Esophagus muscularis mucosa (tissue), 4 donors: ENCODE measurements at regions not wholly inside any gene's neighbourhood (a gene's known extent, or its start where the extent isn't known, plus 50 kb on each side); places are given as distances from the start of the nearest gene placed in this dataset.

Experiments
- DNase-seq: peaks from one replicate; pipeline ENCODE4 v3.0.0-alpha.2; 2017; ENCODE audit errors: extremely low spot score
- H3K27ac ChIP-seq, 4 donors: fragments of 200-600 bp; sonication (generic); replicated peaks in 1 of 4; 1 replicate in 3 of 4; 2 replicates in 1 of 4; pipeline ENCODE4 v1.5.1; 2016 to 2019; ENCODE audit warnings: mild to moderate bottlenecking in 1 of 4
- H3K27me3 ChIP-seq, 4 donors: fragments of 200-600 bp; sonication (generic); one replicate each; pipeline versions ENCODE4 v1.5.1 to v1.6.0; 2016 to 2019
- H3K36me3 ChIP-seq, 4 donors: fragments of 200-600 bp; sonication (generic); one replicate each; pipeline ENCODE4 v1.5.1; 2016 to 2019
- H3K4me1 ChIP-seq, 4 donors: fragments of 200-600 bp; sonication (generic); one replicate each; pipeline ENCODE4 v1.5.1; 2016 to 2019
- H3K4me3 ChIP-seq, 4 donors: fragments of 200-600 bp; sonication (generic); 1 replicate in 2 of 4; 2 replicates in 2 of 4; pipeline ENCODE4 v1.5.1; 2016 to 2019; ENCODE audit warnings: mild to moderate bottlenecking in 4 of 4, moderate library complexity in 1 of 4
- H3K9me3 ChIP-seq, 4 donors: fragments of 200-600 bp; sonication (generic); 1 replicate in 3 of 4; 2 replicates in 1 of 4; pipeline ENCODE4 v1.5.1; 2016 to 2019
- CTCF ChIP-seq, 3 experiments: fragments of 200-600 bp in 2 of 3; fragments of 450-650 bp in 1 of 3; sonication (generic) in 2 of 3; IDR thresholded peaks; one replicate each; pipeline ENCODE4 v1.5.1; 2017 to 2019; ENCODE audit warnings: antibody characterized with exemption in 3 of 3, mild to moderate bottlenecking in 2 of 3, moderate library complexity in 1 of 3
- EP300 ChIP-seq: sonication (generic); formaldehyde crosslinking; IDR thresholded peaks from one replicate; pipeline ENCODE4 v1.6.1; 2017; ENCODE audit warnings: antibody characterized with exemption
- POLR2A ChIP-seq: fragments of 450-650 bp; IDR thresholded peaks from one replicate; pipeline ENCODE4 v1.6.1; 2017; ENCODE audit warnings: antibody characterized with exemption, moderate library complexity, mild to moderate bottlenecking, low read depth
- POLR2AphosphoS5 ChIP-seq, 2 donors: sonication (generic); formaldehyde crosslinking; IDR thresholded peaks; one replicate each; pipeline ENCODE4 v1.6.1; 2017; ENCODE audit warnings: antibody characterized with exemption in 2 of 2
- WGBS: methylation state at CpG from one replicate; pipeline ENCODE4 v1.1.5; 2018; 5-methylcytosine and 5-hydroxymethylcytosine counted together
- intact Hi-C: fragments of 100-400 bp; cut with DNase I; formaldehyde crosslinking; loops from one replicate; pipeline ENCODE4 v1.15.1; 2023

- H3K27me3 ChIP-seq = no peaks in the 10 kb centered on the region
- 92% methylated on average over 1 of the region's 1 CpG for WGBS
- intact Hi-C loops = loop anchor here (10.0 kb wide), 1 partner anchor 137 kb away; no protein-coding TSS in a partner anchor
- no peak overlapping the region for H3K27ac ChIP-seq
- H3K4me1 ChIP-seq = peaks cover 4 to 27% (median 20%) of the 10 kb centered on the region in 4 donors
- no peaks in the 10 kb centered on the region for H3K36me3 ChIP-seq
- no peak for TF ChIP-seq POLR2AphosphoS5 (IDR thresholded peaks at IDR 0.05)
- TF ChIP-seq CTCF (IDR thresholded peaks at IDR 0.05) = no peak
- no peak for TF ChIP-seq EP300
- no peak for TF ChIP-seq POLR2A
- DNase-seq = no peak
- no peak overlapping the region for H3K4me3 ChIP-seq
- peaks cover 0 to 12% (median 4%) of the 10 kb centered on the region in 4 donors for H3K9me3 ChIP-seq
Observed at GRCh38 chr11:95568281-95568680, 221.3 kb downstream of the FAM76B start.

DNA sequence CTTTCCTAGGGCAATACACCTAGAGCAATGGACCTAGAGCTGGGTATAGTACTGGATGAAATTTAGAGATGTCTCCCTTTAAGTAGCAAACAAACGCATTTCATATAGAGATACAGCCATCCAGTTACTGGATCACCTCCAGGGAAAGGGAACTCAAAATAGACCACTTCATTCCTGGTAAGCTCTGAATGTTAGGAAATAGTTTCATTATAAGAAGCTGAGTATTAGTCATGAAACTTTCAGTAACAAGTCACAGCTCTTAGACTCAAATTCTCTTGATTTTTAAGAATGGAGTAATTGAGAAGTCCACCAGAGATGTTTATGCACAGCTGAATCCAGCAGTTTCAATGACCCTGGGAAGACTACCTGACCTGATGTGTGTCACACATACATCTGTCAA is 221.9 kb downstream of the FAM76B start:
- WGBS = 63% methylated on average over 1 of the region's 1 CpG
- intact Hi-C loops = loop anchor here (10.0 kb wide), 1 partner anchor 137 kb away; no protein-coding TSS in a partner anchor
- no peak overlapping the region for H3K4me3 ChIP-seq
- TF ChIP-seq POLR2AphosphoS5 (IDR thresholded peaks at IDR 0.05) (no peak), POLR2A (no peak), EP300 (no peak), CTCF (IDR thresholded peaks at IDR 0.05) (no peak)
- no peaks in the 10 kb centered on the region for H3K27me3 ChIP-seq
- H3K9me3 ChIP-seq = peaks cover 0 to 12% (median 4%) of the 10 kb centered on the region in 4 donors
- H3K4me1 ChIP-seq = peaks cover 4 to 27% (median 20%) of the 10 kb centered on the region in 4 donors
- H3K36me3 ChIP-seq = no peaks in the 10 kb centered on the region
- no peak for DNase-seq
- H3K27ac ChIP-seq = no peak overlapping the region

- H3K36me3 ChIP-seq = no peaks in the 10 kb centered on the region
- H3K27me3 ChIP-seq = no peaks in the 10 kb centered on the region
- no peak for TF ChIP-seq POLR2A
- TF ChIP-seq POLR2AphosphoS5 (IDR thresholded peaks at IDR 0.05) = no peak
- TF ChIP-seq CTCF (IDR thresholded peaks at IDR 0.05) = no peak
- TF ChIP-seq EP300 = no peak
- H3K9me3 ChIP-seq = peaks cover 0 to 12% (median 4%) of the 10 kb centered on the region in 4 donors
- H3K4me1 ChIP-seq = peaks cover 4 to 27% (median 20%) of the 10 kb centered on the region in 4 donors
- no peak overlapping the region for H3K4me3 ChIP-seq
- H3K27ac ChIP-seq = no peak overlapping the region
- intact Hi-C loops = loop anchor here (10.0 kb wide), 1 partner anchor 139 kb away; no protein-coding TSS in a partner anchor
- no peak for DNase-seq
- 19% methylated on average over 1 of the region's 1 CpG for WGBS
Observed at GRCh38 chr11:95566211-95566610, 223.4 kb downstream of the FAM76B start.

- H3K36me3 ChIP-seq = no peaks in the 10 kb centered on the region
- WGBS = 48% methylated on average over 1 of the region's 1 CpG
Observed at GRCh38 chr11:95565724-95566141, 223.8 kb downstream of the FAM76B start.

GRCh38 chr11:95563859-95564258 is 225.7 kb downstream of the FAM76B start:
- no peak for DNase-seq
- peaks cover 4 to 44% (median 34%) of the 10 kb centered on the region in 4 donors for H3K4me1 ChIP-seq
- intact Hi-C loops = loop anchor here (10.0 kb wide), 1 partner anchor 141 kb away; no protein-coding TSS in a partner anchor
- H3K36me3 ChIP-seq = no peaks in the 10 kb centered on the region
- no peaks in the 10 kb centered on the region for H3K27me3 ChIP-seq
- H3K9me3 ChIP-seq = peaks cover 0 to 5% (median 0%) of the 10 kb centered on the region in 4 donors
- H3K4me3 ChIP-seq = no peak overlapping the region
- WGBS = 32% methylated on average over 2 of the region's 2 CpGs
- H3K27ac ChIP-seq = no peak overlapping the region
- TF ChIP-seq CTCF (IDR thresholded peaks at IDR 0.05) = no peak
- TF ChIP-seq EP300 = no peak
- TF ChIP-seq POLR2A = no peak
- no peak for TF ChIP-seq POLR2AphosphoS5 (IDR thresholded peaks at IDR 0.05)

More at GRCh38 chr11:95565724-95566141, 223.8 kb downstream of the FAM76B start:
- Histone ChIP-seq H3K9me3 (peaks cover 0 to 12% (median 4%) of the 10 kb centered on the region in 4 donors), H3K27ac (peak overlapping the region in 1 of 4 donors; percentile 10), H3K4me3 (no peak overlapping the region), H3K4me1 (peaks cover 4 to 28% (median 22%) of the 10 kb centered on the region in 4 donors), H3K27me3 (no peaks in the 10 kb centered on the region)
- TF ChIP-seq EP300 = no peak
- intact Hi-C loops = loop anchor here (10.0 kb wide), 1 partner anchor 139 kb away; no protein-coding TSS in a partner anchor
- DNase-seq = no peak
